ENCODE measurements at regions not wholly inside any gene's neighbourhood (a gene's known extent, or its start where the extent isn't known, plus 50 kb on each side); places are given as distances from the start of the nearest gene placed in this dataset.

DNA sequence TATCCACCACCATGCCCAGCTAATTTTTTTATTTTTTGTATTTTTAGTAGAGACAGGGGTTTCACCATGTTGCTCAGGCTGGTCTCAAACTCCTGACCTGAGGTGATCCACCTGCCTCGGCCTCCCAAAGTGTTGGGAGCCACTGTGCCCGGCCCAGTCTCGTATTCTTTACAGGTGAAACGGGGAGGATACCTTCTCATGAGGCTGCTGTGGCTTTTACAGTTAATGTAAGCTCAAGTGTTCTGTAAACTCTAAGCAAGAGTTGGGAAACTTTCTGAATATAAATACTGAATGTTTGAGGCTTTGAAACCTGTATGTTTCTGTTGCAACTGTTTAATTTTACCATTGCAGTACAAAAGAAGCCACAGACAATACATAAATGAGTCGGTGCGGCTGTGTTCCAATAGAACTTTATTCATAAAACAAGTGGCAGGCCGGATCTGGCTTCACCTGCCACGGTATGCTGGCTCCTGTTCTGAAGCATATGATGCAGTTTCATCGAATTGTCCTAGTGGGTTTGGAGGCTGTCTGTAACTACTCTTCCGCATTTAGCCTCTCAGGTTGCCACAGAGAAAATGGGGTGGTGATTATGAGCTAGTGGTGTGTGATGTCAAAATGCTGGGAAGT is 192.5 kb upstream of the ZFP64 start:
- CTCF ChIA-PET, result no interaction called here

DNA sequence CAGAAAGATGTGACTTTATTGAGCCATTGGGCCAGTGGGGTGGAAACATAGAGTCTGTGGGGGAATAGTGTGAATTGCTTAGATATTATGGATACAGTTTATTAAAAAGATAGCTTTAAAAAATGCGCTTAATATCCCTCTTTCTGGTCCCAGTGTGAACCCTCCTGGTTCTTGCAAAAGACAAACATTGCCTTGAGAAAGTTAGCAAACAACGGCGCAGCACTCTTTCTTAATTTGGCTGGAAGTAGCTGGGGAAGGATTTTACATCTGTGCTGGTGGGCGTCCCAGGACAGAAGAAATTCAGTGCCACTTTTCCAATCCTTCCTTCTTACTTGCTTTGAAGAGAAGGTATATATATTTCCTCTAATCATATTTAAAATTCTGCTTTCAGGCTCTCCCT is 191.4 kb upstream of the ZFP64 start:
- ChIA-PET CTCF (no interaction called here), POLR2A (no interaction called here)
- no TSS peak for BruUV-seq (replicated peaks)
- ATAC-seq, result no peak
- Histone ChIP-seq H3K27me3 (ENCODE audit: control insufficient read depth, insufficient read depth, low read length) (0 out of 2 replicates have a peak, but pooled peaks cover 2% of the 10 kb centered on the region), H3K27ac (ENCODE audit: low read length) (no peak overlapping the region), H3K9me3 (ENCODE audit: control insufficient read depth, insufficient read depth, low read depth, low read length) (no peaks in the 10 kb centered on the region), H3K36me3 (ENCODE audit: control insufficient read depth, insufficient read depth, low read length) (no peaks in the 10 kb centered on the region), H3K4me1 (ENCODE audit: control insufficient read depth, insufficient read depth, low read length) (no peaks in the 10 kb centered on the region), H3K4me3 (ENCODE audit: low read depth in 2 of 2, low read length in 2 of 2) (no peak overlapping the region)
- TF ChIP-seq POLR2AphosphoS5 (IDR thresholded peaks at IDR 0.05; ENCODE audit: low read depth, low read length) (no peak), TCF7L2 (IDR thresholded peaks at IDR 0.05; ENCODE audit: low read depth, low read length) (no peak), REST (IDR thresholded peaks at IDR 0.05; ENCODE audit: insufficient read depth in 1 of 2, low read depth in 2 of 2, low read length in 1 of 2) (no peak), SIN3A (IDR thresholded peaks at IDR 0.05; ENCODE audit: borderline replicate concordance, insufficient read depth, low read depth, low read length) (no peak), CTCF (IDR thresholded peaks at IDR 0.05) (no peak)
- intact Hi-C loops (cut with micrococcal nuclease; ENCODE audit: unreplicated experiment) (no loop called here), in situ Hi-C loops (cut with HindIII; ENCODE audit: low pct_unique_long_range_greater_than_20kb, low sequenced_read_pairs) (no loop called here)
- DNase-seq (ENCODE audit: low read depth, low spot score), result no peak

More for the DNA sequence above, 192.5 kb upstream of the ZFP64 start:
- no peaks in the 10 kb centered on the region for H3K36me3 ChIP-seq (ENCODE audit: control insufficient read depth, insufficient read depth, low read length)
- intact Hi-C loops (cut with micrococcal nuclease; ENCODE audit: unreplicated experiment), result no loop called here
- TF ChIP-seq CTCF (IDR thresholded peaks at IDR 0.05) (no peak), POLR2AphosphoS5 (IDR thresholded peaks at IDR 0.05; ENCODE audit: low read depth, low read length) (no peak), TCF7L2 (IDR thresholded peaks at IDR 0.05; ENCODE audit: low read depth, low read length) (no peak), SIN3A (IDR thresholded peaks at IDR 0.05; ENCODE audit: borderline replicate concordance, insufficient read depth, low read depth, low read length) (no peak), REST (IDR thresholded peaks at IDR 0.05; ENCODE audit: insufficient read depth in 1 of 2, low read depth in 2 of 2, low read length in 1 of 2) (no peak)
- no peak for DNase-seq (ENCODE audit: low read depth, low spot score)
- no peaks in the 10 kb centered on the region for H3K9me3 ChIP-seq (ENCODE audit: control insufficient read depth, insufficient read depth, low read depth, low read length)
- BruUV-seq (replicated peaks), result no TSS peak
- no peaks in the 10 kb centered on the region for H3K4me1 ChIP-seq (ENCODE audit: control insufficient read depth, insufficient read depth, low read length)
- ATAC-seq, result no peak
- no peak overlapping the region for H3K27ac ChIP-seq (ENCODE audit: low read length)
- POLR2A ChIA-PET, result interaction anchor here (0.6 kb wide), 1 partner anchor 22 kb away, joined by 9 read pairs; no protein-coding TSS in a partner anchor
- H3K27me3 ChIP-seq (ENCODE audit: control insufficient read depth, insufficient read depth, low read length), result 0 out of 2 replicates have a peak, but pooled peaks cover 2% of the 10 kb centered on the region
- in situ Hi-C loops (cut with HindIII; ENCODE audit: low pct_unique_long_range_greater_than_20kb, low sequenced_read_pairs), result no loop called here
- no peak overlapping the region for H3K4me3 ChIP-seq (ENCODE audit: low read depth in 2 of 2, low read length in 2 of 2)
